ENCODE measurements at regions not wholly inside any gene's neighbourhood (a gene's known extent, or its start where the extent isn't known, plus 50 kb on each side); places are given as distances from the start of the nearest gene placed in this dataset.

DNA sequence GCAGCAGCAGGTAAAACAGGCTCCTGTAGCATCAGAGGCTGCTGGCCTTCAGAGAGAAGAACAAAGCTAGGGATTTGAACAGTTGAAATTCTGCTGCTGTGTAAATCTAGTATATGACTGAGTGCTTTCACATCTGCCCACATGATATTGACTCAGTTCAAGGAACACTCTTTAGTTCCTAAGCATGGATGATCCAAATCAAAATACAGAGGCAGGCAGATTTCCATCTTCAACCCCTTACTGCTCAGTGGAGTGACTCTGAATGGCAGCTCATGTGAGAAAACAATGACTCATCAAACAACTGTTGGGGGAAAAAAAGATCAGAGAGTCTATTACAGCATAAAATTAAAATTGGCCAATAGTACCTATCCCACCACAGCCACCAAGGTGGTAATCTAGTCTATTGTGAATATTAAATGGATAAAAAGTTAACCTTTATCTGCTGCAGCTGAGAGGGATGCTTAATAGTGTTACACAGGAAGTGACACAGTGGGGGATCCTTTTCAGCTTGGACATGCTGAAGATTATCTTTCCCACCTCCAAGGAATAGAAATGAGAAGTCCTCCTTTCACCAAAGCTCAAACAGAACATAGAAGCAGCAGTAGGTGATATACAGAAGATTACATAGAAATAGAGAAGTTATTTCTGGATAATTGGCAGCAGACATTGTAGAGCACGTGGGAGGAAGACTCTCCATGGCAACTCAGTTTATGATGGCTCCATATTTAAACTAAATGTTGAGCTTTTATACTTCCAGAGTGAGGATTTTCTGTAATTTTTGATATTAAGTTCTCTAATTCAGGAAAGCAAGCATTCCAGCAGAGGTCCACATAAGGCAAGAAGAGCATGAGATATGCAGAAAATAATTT, 239.7 kb upstream of the ERCC4 start:
- TF ChIP-seq POLR2A (IDR thresholded peaks at IDR 0.05; ENCODE audit: low read depth, low read length): no peak
- TF ChIP-seq POLR2AphosphoS5 (IDR thresholded peaks at IDR 0.05; ENCODE audit: low read depth, low read length): no peak
